PC-9 (cell line): ENCODE measurements at regions not wholly inside any gene's neighbourhood (a gene's known extent, or its start where the extent isn't known, plus 50 kb on each side); places are given as distances from the start of the nearest gene placed in this dataset.

ENCODE experiments used
- BruUV-seq: library from RNA; stranded (reverse); fragments of 400-500 nt; replicated peaks from 2 replicates; lab custom pipeline; 2021; lab: Mats Ljungman, UMichigan
- CTCF ChIA-PET: fragments of 300-600 bp; sonication (Branson Sonifier 250); formaldehyde crosslinking; loops from one replicate; lab custom pipeline; 2022; ENCODE audit warnings: antibody characterized with exemption; lab: Charles Lee
- POLR2A ChIA-PET: fragments of 300-600 bp; sonication (Branson Sonifier 250); formaldehyde crosslinking; loops from one replicate; lab custom pipeline; 2022; ENCODE audit warnings: antibody characterized with exemption; ENCODE audit not compliant: unreplicated experiment; lab: Charles Lee
- DNase-seq, 2 experiments: peaks; one replicate each; pipeline versions ENCODE4 v3.0.0 to v3.0.0-alpha.2; 2015 to 2022; ENCODE audit warnings: mixed read lengths in 1 of 2
- H2AFZ ChIP-seq: fragments of 200-600 bp; sonication (generic); 2 replicates; pipeline ENCODE4 v1.8.1; 2017; ENCODE audit warnings: antibody characterized with exemption
- H3F3A ChIP-seq: fragments of 200-600 bp; sonication (generic); 2 replicates; pipeline ENCODE4 v1.8.1; 2017; ENCODE audit warnings: antibody characterized with exemption, mild to moderate bottlenecking, low read depth; ENCODE audit not compliant: insufficient read depth
- H3K27ac ChIP-seq: fragments of 200-600 bp; sonication (generic); 2 replicates; pipeline ENCODE4 v1.6.1; 2016; ENCODE audit warnings: mixed run types
- H3K27me3 ChIP-seq: fragments of 200-600 bp; sonication (generic); 2 replicates; pipeline ENCODE4 v1.6.1; 2016; ENCODE audit warnings: low read depth, mixed run types; ENCODE audit not compliant: insufficient read depth
- H3K36me3 ChIP-seq: fragments of 200-600 bp; sonication (generic); 2 replicates; pipeline ENCODE4 v1.6.1; 2016; ENCODE audit warnings: low read depth, mixed run types
- H3K4me1 ChIP-seq: fragments of 200-600 bp; sonication (generic); replicated peaks from 2 replicates; pipeline ENCODE4 v1.6.1; 2016; ENCODE audit warnings: mixed run types; ENCODE audit not compliant: insufficient read depth
- H3K4me2 ChIP-seq: fragments of 200-600 bp; sonication (generic); 2 replicates; pipeline ENCODE4 v1.6.1; 2017; ENCODE audit warnings: mixed run types
- H3K4me3 ChIP-seq: fragments of 200-600 bp; sonication (generic); 2 replicates; pipeline ENCODE4 v1.6.1; 2016; ENCODE audit warnings: mixed run types
- H3K79me2 ChIP-seq: fragments of 200-600 bp; sonication (generic); 2 replicates; pipeline ENCODE4 v1.6.1; 2017; ENCODE audit warnings: low read depth, mixed run types
- H3K9me2 ChIP-seq: fragments of 200-600 bp; sonication (generic); 2 replicates; pipeline ENCODE4 v1.8.1; 2017; ENCODE audit warnings: mild to moderate bottlenecking; ENCODE audit not compliant: insufficient read depth
- H3K9me3 ChIP-seq: fragments of 200-600 bp; sonication (generic); 2 replicates; pipeline ENCODE4 v1.8.1; 2016; ENCODE audit warnings: low read depth; ENCODE audit not compliant: insufficient read depth
- H4K20me1 ChIP-seq: fragments of 200-600 bp; sonication (generic); 2 replicates; pipeline ENCODE4 v1.8.1; 2017; ENCODE audit not compliant: insufficient read depth
- EZH2 ChIP-seq: fragments of 200-600 bp; sonication (generic); IDR thresholded peaks from 2 replicates; pipeline ENCODE4 v1.8.0; 2017; ENCODE audit warnings: antibody characterized with exemption, low read depth
- intact Hi-C: fragments of 100-400 bp; cut with micrococcal nuclease; formaldehyde crosslinking; loops from one replicate; pipeline ENCODE4 v1.10.0; 2022; ENCODE audit not compliant: unreplicated experiment
- TF ChIP-seq, protein P1 (sequence below): fragments of 200-600 bp; sonication (generic); conservative IDR thresholded peaks from 2 replicates; pipeline ENCODE4 v1.6.1; 2017; ENCODE audit warnings: mixed run types, antibody characterized with exemption, mild to moderate bottlenecking, moderate library complexity

DNA sequence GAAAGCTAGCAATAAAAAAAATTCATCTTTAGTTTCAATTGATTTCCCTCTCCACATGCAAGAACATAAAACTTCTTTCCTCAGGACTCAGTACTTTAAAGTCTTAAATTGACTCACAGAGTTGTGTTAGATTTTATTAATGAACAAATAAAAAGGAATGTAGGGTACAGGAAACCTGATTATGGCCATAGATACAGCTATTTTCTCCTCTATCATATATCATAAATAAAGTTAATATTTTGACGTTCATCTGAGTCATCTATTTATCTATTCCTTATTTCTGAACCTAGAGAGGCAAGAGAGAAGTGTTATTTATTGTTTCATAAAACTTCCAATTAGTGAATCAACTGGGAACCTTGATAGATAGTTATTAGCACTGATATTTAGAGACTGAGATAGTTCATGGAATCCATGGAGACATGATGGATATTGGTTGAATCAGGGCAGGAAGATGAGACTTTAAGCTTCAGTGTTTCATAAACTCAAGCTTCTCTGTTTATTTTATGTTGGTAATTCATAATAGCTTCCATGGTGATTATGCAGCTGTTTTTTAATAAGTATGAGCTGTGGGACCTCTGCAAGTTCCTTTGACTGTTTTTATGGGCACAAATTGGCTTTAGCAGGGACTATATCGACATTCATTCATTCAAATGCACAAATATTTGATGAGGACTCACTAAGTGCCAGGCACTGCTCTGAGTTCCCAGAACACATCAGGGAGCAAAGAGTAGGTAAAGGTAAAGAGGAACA, 143.5 kb upstream of the TGFBR2 start:
- Histone ChIP-seq H3K4me3 (no peak overlapping the region), H3K27ac (no peak overlapping the region), H3K4me1 (no peaks in the 10 kb centered on the region), H3K27me3 (no peaks in the 10 kb centered on the region), H3K9me3 (no peaks in the 10 kb centered on the region), H3F3A (no peaks in the 10 kb centered on the region), H3K4me2 (no peak overlapping the region), H4K20me1 (no peaks in the 10 kb centered on the region), H2AFZ (no peak overlapping the region), H3K79me2 (no peaks in the 10 kb centered on the region), H3K36me3 (no peaks in the 10 kb centered on the region), H3K9me2 (no peaks in the 10 kb centered on the region)
- BruUV-seq = no TSS peak
- ChIA-PET CTCF (no interaction called here), POLR2A (no interaction called here)
- no peak for TF ChIP-seq EZH2
- TF ChIP-seq, protein P1, sequence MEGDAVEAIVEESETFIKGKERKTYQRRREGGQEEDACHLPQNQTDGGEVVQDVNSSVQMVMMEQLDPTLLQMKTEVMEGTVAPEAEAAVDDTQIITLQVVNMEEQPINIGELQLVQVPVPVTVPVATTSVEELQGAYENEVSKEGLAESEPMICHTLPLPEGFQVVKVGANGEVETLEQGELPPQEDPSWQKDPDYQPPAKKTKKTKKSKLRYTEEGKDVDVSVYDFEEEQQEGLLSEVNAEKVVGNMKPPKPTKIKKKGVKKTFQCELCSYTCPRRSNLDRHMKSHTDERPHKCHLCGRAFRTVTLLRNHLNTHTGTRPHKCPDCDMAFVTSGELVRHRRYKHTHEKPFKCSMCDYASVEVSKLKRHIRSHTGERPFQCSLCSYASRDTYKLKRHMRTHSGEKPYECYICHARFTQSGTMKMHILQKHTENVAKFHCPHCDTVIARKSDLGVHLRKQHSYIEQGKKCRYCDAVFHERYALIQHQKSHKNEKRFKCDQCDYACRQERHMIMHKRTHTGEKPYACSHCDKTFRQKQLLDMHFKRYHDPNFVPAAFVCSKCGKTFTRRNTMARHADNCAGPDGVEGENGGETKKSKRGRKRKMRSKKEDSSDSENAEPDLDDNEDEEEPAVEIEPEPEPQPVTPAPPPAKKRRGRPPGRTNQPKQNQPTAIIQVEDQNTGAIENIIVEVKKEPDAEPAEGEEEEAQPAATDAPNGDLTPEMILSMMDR = no peak
- intact Hi-C loops = no loop called here
- no peak for DNase-seq

DNA sequence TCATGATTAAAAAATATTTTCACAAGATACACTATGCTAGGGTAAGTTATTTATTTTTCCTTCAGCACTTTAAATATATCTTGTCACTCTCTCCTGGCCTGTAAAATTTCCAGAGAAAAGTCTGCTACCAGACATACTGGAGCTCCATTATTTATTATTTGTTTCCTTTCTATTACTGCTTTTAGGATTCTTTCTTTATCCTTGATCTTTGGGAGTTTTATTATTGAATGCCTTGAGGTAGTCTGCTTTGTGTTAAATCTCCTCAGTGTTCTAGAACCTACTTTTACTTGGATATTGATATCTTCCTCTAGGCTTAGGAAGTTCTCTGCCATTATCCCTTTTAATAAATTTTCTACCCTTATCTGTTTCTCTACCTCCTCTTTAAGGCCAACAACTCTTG, 142.0 kb upstream of the TGFBR2 start:
- no peaks in the 10 kb centered on the region for H3K27me3 ChIP-seq
- H3K27ac ChIP-seq = no peak overlapping the region
- no TSS peak for BruUV-seq
- TF ChIP-seq EZH2 = no peak
- TF ChIP-seq, protein P1 = no peak
- CTCF ChIA-PET = no interaction called here
- no peak overlapping the region for H3K4me3 ChIP-seq
- H3K9me3 ChIP-seq = no peaks in the 10 kb centered on the region
- no peaks in the 10 kb centered on the region for H3K4me1 ChIP-seq
- H3F3A ChIP-seq = no peaks in the 10 kb centered on the region
- no peaks in the 10 kb centered on the region for H3K36me3 ChIP-seq
- no peaks in the 10 kb centered on the region for H3K9me2 ChIP-seq
- no peak overlapping the region for H3K4me2 ChIP-seq
- DNase-seq = no peak
- intact Hi-C loops = no loop called here
- H3K79me2 ChIP-seq = no peaks in the 10 kb centered on the region
- no peak overlapping the region for H2AFZ ChIP-seq
- POLR2A ChIA-PET = no interaction called here
- no peaks in the 10 kb centered on the region for H4K20me1 ChIP-seq

DNA sequence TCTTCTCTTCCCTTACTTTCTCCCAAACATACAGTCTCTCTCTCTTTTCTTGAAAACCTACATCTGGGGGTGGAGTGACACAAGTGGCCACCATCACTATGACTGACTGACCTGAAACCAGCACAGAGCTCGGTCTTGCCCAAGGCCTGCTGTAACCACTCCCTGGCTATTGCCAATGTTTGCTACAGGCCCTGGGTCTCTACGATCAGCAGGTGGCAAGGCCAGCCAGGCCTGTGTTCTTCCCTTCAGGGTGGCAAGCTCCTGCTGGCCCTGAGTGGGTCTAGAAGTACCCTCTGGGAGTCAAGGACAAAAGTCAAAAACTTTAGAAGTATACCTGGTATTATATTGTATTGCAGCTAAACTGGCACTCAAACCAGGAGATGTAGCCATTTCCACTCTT, 140.9 kb upstream of the TGFBR2 start:
- Histone ChIP-seq H3K9me2 (no peaks in the 10 kb centered on the region), H2AFZ (no peak overlapping the region), H3K79me2 (no peaks in the 10 kb centered on the region), H3K9me3 (no peaks in the 10 kb centered on the region), H3K27ac (no peak overlapping the region), H3K36me3 (no peaks in the 10 kb centered on the region), H3K4me2 (no peak overlapping the region), H4K20me1 (no peaks in the 10 kb centered on the region), H3K4me1 (no peaks in the 10 kb centered on the region), H3F3A (no peaks in the 10 kb centered on the region), H3K27me3 (no peaks in the 10 kb centered on the region), H3K4me3 (no peak overlapping the region)
- intact Hi-C loops = no loop called here
- TF ChIP-seq, protein P1 = no peak
- TF ChIP-seq EZH2 = no peak
- ChIA-PET CTCF (no interaction called here), POLR2A (no interaction called here)
- BruUV-seq = no TSS peak
- no peak for DNase-seq
